HUES64 (cell line): ENCODE measurements at regions not wholly inside any gene's neighbourhood (a gene's known extent, or its start where the extent isn't known, plus 50 kb on each side); places are given as distances from the start of the nearest gene placed in this dataset.

Experiments
- H3K27ac ChIP-seq: 2 replicates; pipeline ENCODE4 v1.7.0; 2013; ENCODE audit warnings: low read depth, low read length, inconsistent platforms
- H3K27me3 ChIP-seq: 2 replicates; pipeline ENCODE4 v1.6.1; 2013; ENCODE audit warnings: mild to moderate bottlenecking, low read length; ENCODE audit not compliant: insufficient read depth
- H3K36me3 ChIP-seq: 2 replicates; pipeline ENCODE4 v1.6.1; 2013; ENCODE audit warnings: mild to moderate bottlenecking, low read length; ENCODE audit not compliant: insufficient read depth
- H3K4me1 ChIP-seq: 2 replicates; pipeline ENCODE4 v1.6.1; 2013; ENCODE audit warnings: mild to moderate bottlenecking, low read length, moderate library complexity; ENCODE audit not compliant: insufficient read depth
- H3K4me3 ChIP-seq: 2 replicates; pipeline ENCODE4 v1.5.1; 2013; ENCODE audit warnings: mild to moderate bottlenecking, low read length, moderate library complexity
- H3K9ac ChIP-seq: 2 replicates; pipeline ENCODE4 v1.6.1; 2013; ENCODE audit warnings: mild to moderate bottlenecking, low read depth, low read length
- H3K9me3 ChIP-seq: 2 replicates; pipeline ENCODE4 v1.6.1; 2013; ENCODE audit warnings: low read depth, low read length; ENCODE audit not compliant: insufficient read depth
- WGBS: fragments of 150-250, 120-280 bp; methylation state at CpG from one replicate; pipeline ENCODE4 v1.1.7; 2013; ENCODE audit warnings: missing lambda C conversion rate; 5-methylcytosine and 5-hydroxymethylcytosine counted together

DNA sequence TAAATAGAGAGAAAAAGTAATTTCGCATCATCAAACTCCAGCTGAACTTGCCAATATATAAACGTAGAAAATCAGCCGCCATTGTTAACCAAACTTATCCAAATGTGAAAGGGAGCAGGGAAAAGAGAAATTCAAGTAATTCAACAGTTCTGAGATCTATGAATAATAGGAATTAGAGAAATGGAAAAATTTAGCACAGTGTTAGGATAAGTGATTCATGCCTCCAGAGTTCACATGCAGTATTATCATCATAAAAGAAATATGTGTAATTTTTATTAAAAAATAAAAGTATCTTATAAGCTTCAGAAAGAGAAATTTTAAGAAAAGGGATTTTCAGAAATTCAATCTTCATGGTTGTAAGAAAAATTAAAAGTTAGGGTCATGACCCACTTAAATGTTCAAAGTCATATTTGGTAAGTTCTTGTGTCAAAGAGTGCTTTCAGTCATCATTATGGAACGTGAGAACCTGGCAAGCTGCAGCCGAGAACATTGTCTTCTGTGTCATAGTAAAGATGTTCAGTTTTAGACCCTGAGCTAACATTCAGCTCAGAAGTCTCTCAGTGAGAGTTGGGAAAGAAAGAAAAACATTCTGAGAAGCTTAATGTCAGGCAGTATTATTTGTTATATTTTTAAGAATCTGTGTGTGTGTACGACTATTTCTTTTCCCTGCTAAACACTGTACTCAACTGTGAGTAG is 414.3 kb upstream of the RGPD4 start:
- 96% methylated on average over 5 of the region's 6 CpGs for WGBS
- Histone ChIP-seq H3K9ac (no peak overlapping the region), H3K4me3 (no peak overlapping the region), H3K27me3 (no peaks in the 10 kb centered on the region), H3K36me3 (no peaks in the 10 kb centered on the region), H3K4me1 (no peaks in the 10 kb centered on the region), H3K9me3 (no peaks in the 10 kb centered on the region), H3K27ac (no peak overlapping the region)

GRCh38 chr2:107412981-107413380 is 413.7 kb upstream of the RGPD4 start:
- 100% methylated on average over 2 of the region's 2 CpGs for WGBS
- Histone ChIP-seq H3K36me3 (no peaks in the 10 kb centered on the region), H3K4me1 (no peaks in the 10 kb centered on the region), H3K4me3 (no peak overlapping the region), H3K9me3 (no peaks in the 10 kb centered on the region), H3K27me3 (no peaks in the 10 kb centered on the region), H3K27ac (no peak overlapping the region), H3K9ac (no peak overlapping the region)

GRCh38 chr2:107414376-107414775 is 412.3 kb upstream of the RGPD4 start:
- no peak overlapping the region for H3K9ac ChIP-seq
- no peaks in the 10 kb centered on the region for H3K36me3 ChIP-seq
- H3K9me3 ChIP-seq: no peaks in the 10 kb centered on the region
- H3K4me1 ChIP-seq: no peaks in the 10 kb centered on the region
- 96% methylated on average over 4 of the region's 4 CpGs for WGBS
- H3K27ac ChIP-seq: no peak overlapping the region
- H3K27me3 ChIP-seq: no peaks in the 10 kb centered on the region
- no peak overlapping the region for H3K4me3 ChIP-seq

DNA sequence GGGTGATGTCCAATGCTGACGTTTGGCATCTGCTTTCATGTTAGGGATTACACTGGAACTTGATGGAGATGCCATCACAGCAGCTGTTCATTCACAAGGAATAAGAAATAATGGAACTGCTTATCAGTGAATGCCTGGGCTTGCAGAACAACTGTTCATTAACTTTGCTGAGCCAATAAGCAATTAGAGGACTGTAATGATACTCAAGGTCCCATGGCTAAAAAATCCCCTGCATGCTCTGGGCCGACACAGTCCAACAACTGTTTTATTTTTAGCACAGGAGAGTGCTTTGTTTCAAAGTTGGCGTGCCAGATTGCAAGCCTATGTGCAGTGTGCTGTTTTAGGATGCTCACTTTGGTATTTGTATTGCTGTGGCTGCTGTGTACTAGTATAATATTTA is 408.0 kb upstream of the RGPD4 start:
- Histone ChIP-seq H3K9me3 (no peaks in the 10 kb centered on the region), H3K4me1 (no peaks in the 10 kb centered on the region), H3K4me3 (no peak overlapping the region), H3K27ac (no peak overlapping the region), H3K27me3 (no peaks in the 10 kb centered on the region), H3K36me3 (no peaks in the 10 kb centered on the region), H3K9ac (no peak overlapping the region)
- WGBS: 93% methylated on average over 3 of the region's 3 CpGs

DNA sequence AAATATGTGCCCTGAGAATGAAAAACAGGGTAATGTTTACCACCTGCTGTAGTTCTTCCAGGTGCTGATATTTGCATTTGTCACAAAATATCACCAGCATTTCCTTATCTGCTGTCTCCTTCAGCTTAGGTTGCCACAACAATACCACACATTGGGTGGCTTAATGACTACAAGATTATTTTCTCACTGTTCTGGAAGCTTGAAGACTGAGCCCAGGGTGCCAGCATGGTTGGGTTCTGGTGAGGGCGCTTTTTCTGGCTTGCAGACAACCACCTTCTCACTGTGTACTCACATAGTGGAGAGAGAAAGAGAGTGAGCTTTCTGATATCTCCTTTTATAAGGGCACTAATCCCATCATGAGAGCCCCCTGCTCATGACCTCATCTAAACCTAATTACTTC is 407.5 kb upstream of the RGPD4 start:
- Histone ChIP-seq H3K9me3 (no peaks in the 10 kb centered on the region), H3K27ac (no peak overlapping the region), H3K9ac (no peak overlapping the region), H3K4me3 (no peak overlapping the region), H3K4me1 (no peaks in the 10 kb centered on the region), H3K36me3 (no peaks in the 10 kb centered on the region), H3K27me3 (no peaks in the 10 kb centered on the region)
- no CpG with 5 or more reads among the region's 1 CpG for WGBS

DNA sequence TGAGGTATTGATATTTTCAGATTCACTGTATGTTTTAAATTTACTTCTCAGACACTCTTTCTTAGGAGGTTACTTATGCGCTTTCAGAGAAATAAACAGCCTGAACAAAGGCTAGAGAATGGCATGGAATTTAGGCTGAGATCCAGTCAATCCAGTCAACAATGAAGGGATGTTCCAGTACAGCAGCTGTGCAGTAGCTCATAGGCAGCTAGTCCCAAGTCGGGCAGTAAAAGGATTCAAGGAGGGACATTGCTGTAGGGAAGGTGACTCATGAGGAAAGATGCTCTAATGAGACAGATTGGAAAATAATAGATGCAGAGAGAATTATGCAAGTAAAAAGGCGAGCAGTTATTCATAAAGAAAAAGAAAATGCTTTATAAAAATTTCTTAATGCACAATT is 397.9 kb upstream of the RGPD4 start:
- Histone ChIP-seq H3K9me3 (peaks cover 8% of the 10 kb centered on the region; the same call in 1 of the 2 replicates), H3K36me3 (no peaks in the 10 kb centered on the region), H3K9ac (no peak overlapping the region), H3K4me1 (no peaks in the 10 kb centered on the region), H3K27ac (no peak overlapping the region), H3K4me3 (no peak overlapping the region), H3K27me3 (no peaks in the 10 kb centered on the region)
- 95% methylated on average over 2 of the region's 3 CpGs for WGBS

- WGBS: 95% methylated on average over 1 of the region's 1 CpG
Observed at GRCh38 chr2:107430006-107430405, 396.7 kb upstream of the RGPD4 start.

DNA sequence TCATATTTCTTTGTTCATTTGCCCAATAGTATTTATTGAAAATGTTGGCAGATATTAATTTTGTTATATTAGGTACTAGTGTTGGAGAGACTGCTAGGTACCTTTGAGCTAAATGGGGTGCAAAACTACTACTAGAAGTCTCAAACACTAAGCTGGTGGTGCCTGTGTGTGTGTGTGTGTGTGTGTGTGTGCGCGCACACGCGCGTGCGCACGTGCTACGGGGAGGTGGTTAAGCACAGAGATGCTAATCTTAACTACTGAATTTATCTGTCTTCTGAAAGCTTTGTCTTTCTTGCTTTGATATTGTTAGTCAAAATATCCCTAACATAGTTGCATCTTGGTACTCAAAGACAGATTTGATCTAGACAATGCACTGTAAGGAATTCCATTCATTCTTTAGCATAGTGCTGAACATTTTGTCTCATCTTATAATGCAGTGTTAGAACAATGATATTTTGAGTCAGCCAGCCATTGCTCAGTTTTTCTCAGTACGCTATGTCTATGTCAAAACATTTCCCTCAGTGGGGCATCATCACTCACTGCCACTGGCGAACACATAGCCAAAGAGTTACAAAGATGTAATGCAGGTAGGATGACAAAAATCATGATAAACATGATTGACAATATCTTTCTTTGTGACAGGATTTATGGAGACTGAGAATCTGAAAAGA is 396.0 kb upstream of the RGPD4 start:
- no peaks in the 10 kb centered on the region for H3K27me3 ChIP-seq
- no peak overlapping the region for H3K4me3 ChIP-seq
- peaks cover 8% of the 10 kb centered on the region; the same call in 1 of the 2 replicates for H3K9me3 ChIP-seq
- no peak overlapping the region for H3K9ac ChIP-seq
- H3K36me3 ChIP-seq: no peaks in the 10 kb centered on the region
- H3K4me1 ChIP-seq: no peaks in the 10 kb centered on the region
- WGBS: 84% methylated on average over 10 of the region's 10 CpGs
- H3K27ac ChIP-seq: no peak overlapping the region

More at GRCh38 chr2:107430006-107430405, 396.7 kb upstream of the RGPD4 start:
- no peak overlapping the region for H3K27ac ChIP-seq
- H3K9me3 ChIP-seq: peaks cover 8% of the 10 kb centered on the region; the same call in 1 of the 2 replicates
- H3K27me3 ChIP-seq: no peaks in the 10 kb centered on the region
- H3K9ac ChIP-seq: no peak overlapping the region
- H3K4me1 ChIP-seq: no peaks in the 10 kb centered on the region
- no peaks in the 10 kb centered on the region for H3K36me3 ChIP-seq
- no peak overlapping the region for H3K4me3 ChIP-seq

GRCh38 chr2:107436281-107436680 is 390.4 kb upstream of the RGPD4 start:
- H3K9me3 ChIP-seq: no peaks in the 10 kb centered on the region
- no peak overlapping the region for H3K9ac ChIP-seq
- no peak overlapping the region for H3K27ac ChIP-seq
- H3K27me3 ChIP-seq: no peaks in the 10 kb centered on the region
- no peaks in the 10 kb centered on the region for H3K36me3 ChIP-seq
- H3K4me1 ChIP-seq: no peaks in the 10 kb centered on the region
- H3K4me3 ChIP-seq: no peak overlapping the region

DNA sequence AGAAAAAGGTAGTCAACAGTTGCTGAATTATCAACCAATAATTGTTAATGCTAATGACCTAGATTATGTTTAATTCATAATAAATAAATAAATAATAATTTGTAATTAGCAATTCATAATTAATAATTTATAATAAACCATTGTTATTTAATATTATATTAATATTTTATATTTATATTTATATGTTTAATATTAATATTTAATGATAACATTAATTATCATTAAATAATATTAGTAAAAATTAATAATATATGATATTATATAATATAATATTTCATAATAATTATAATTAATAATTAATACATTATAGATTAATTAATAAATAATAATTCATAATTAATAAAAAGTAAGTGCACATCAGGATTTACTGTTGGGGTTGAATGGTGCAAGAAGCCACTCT is 389.4 kb upstream of the RGPD4 start:
- Histone ChIP-seq H3K4me1 (no peaks in the 10 kb centered on the region), H3K36me3 (no peaks in the 10 kb centered on the region), H3K9ac (no peak overlapping the region), H3K27ac (no peak overlapping the region), H3K4me3 (no peak overlapping the region), H3K9me3 (no peaks in the 10 kb centered on the region), H3K27me3 (no peaks in the 10 kb centered on the region)

DNA sequence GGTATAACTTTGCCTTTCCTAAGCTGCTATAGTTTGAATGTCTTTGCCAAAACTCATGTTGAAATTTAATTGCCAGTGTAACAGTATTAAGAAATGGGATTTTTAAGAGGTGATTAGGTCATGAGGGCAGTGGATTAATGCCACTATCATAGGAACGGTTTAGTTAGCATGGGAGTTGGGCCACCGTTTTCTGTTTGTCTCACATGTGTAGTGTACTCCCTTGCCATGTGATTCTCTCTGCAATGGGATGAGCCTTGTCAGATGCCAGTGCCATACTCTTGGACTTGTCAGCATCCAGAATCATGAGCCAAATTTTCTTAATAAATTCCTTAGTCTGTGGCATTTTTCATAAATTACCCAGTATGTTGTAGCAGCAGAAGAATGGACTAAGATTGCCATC is 388.9 kb upstream of the RGPD4 start:
- H3K4me1 ChIP-seq: no peaks in the 10 kb centered on the region
- H3K27me3 ChIP-seq: no peaks in the 10 kb centered on the region
- H3K9ac ChIP-seq: no peak overlapping the region
- H3K9me3 ChIP-seq: no peaks in the 10 kb centered on the region
- H3K36me3 ChIP-seq: no peaks in the 10 kb centered on the region
- 97% methylated on average over 2 of the region's 2 CpGs for WGBS
- H3K27ac ChIP-seq: no peak overlapping the region
- H3K4me3 ChIP-seq: no peak overlapping the region
